Lung (tissue), 12 donors: ENCODE measurements at regions not wholly inside any gene's neighbourhood (a gene's known extent, or its start where the extent isn't known, plus 50 kb on each side); places are given as distances from the start of the nearest gene placed in this dataset. TPM values are rescaled to one million over a fixed set of nuclear protein-coding genes. Genes with fewer than 3 reads are reported as not detected.

Experiments used
- ATAC-seq: fragments of 200-7000 bp; cut with Tn5 transposase; one replicate; pipeline ENCODE4 v1.9.1; 2020; ENCODE audit warnings: moderate number of reproducible peaks; ENCODE audit not compliant: insufficient read depth, low FRiP score
- DNase-seq, 3 donors: peaks; one replicate each; pipeline ENCODE4 v3.0.0-alpha.2; 2013 to 2017
- H3K27ac ChIP-seq, 2 donors: one replicate each; pipeline ENCODE4 v1.5.1; 2013; ENCODE audit warnings: mild to moderate bottlenecking in 2 of 2, moderate library complexity in 2 of 2, control low read depth in 1 of 2, inconsistent platforms in 1 of 2, low read depth in 1 of 2, low read length in 1 of 2
- H3K27me3 ChIP-seq, 3 donors: one replicate each; pipeline ENCODE4 v1.5.1; 2013; ENCODE audit warnings: low read length in 2 of 3; ENCODE audit not compliant: control insufficient read depth in 3 of 3, insufficient read depth in 3 of 3
- H3K36me3 ChIP-seq, 4 donors: one replicate each; pipeline ENCODE4 v1.5.1; 2013; ENCODE audit warnings: low read length in 4 of 4, mild to moderate bottlenecking in 1 of 4, moderate library complexity in 1 of 4; ENCODE audit not compliant: control insufficient read depth in 4 of 4, insufficient read depth in 4 of 4
- H3K4me1 ChIP-seq, 5 donors: one replicate each; pipeline ENCODE4 v1.5.1; 2013; ENCODE audit warnings: low read length in 5 of 5, mild to moderate bottlenecking in 2 of 5, moderate library complexity in 1 of 5; ENCODE audit not compliant: control insufficient read depth in 5 of 5, insufficient read depth in 5 of 5
- H3K4me3 ChIP-seq: one replicate; pipeline ENCODE4 v1.5.1; 2013; ENCODE audit warnings: mild to moderate bottlenecking, control low read depth, moderate library complexity
- H3K9ac ChIP-seq, 2 donors: one replicate each; pipeline ENCODE4 v1.5.1; 2013; ENCODE audit warnings: low read length in 2 of 2, control low read depth in 1 of 2; ENCODE audit not compliant: insufficient read depth in 1 of 2
- H3K9me3 ChIP-seq, 4 donors: one replicate each; pipeline ENCODE4 v1.5.1; 2013; ENCODE audit warnings: low read length in 3 of 4, mild to moderate bottlenecking in 1 of 4, moderate library complexity in 1 of 4; ENCODE audit not compliant: control insufficient read depth in 4 of 4, insufficient read depth in 3 of 4
- CTCF ChIP-seq: IDR thresholded peaks from 2 replicates; pipeline ENCODE4 v1.5.1; 2012; ENCODE audit warnings: mild to moderate bottlenecking; ENCODE audit errors: control extremely low read depth, extremely low read depth
- WGBS, 2 donors: extraction: QIAGEN DNeasy Blood & Tissue Kit; methylation state at CpG; one replicate each; pipeline ENCODE4 v1.1.7; 2013; 5-methylcytosine and 5-hydroxymethylcytosine counted together
- small RNA-seq: library from RNA; depleted of rRNA; stranded (forward); fragments of <200 nt; gene quantifications from one replicate; pipeline ENCODE3, GENCODE V24; 2014; ENCODE audit warnings: low replicate concordance
- donor health status: control.
- donor health status: control.
- donor health status: Bipolar disorder and iron deficiency.
- donor health status: healthy.
- donor health status: DM: yes; HTN: yes; CAD: no.

- Histone ChIP-seq H3K27me3 (no peaks in the 10 kb centered on the region), H3K9ac (no peak overlapping the region), H3K4me3 (no peak overlapping the region), H3K4me1 (peaks cover 0 to 4% (median 0%) of the 10 kb centered on the region in 5 donors), H3K9me3 (peaks cover 0 to 2% (median 0%) of the 10 kb centered on the region in 4 donors), H3K36me3 (no peaks in the 10 kb centered on the region), H3K27ac (no peak overlapping the region)
- 48 to 88% methylated on average over 2 of the region's 2 CpGs for WGBS, 2 donors
- DNase-seq: no peak
- TF ChIP-seq CTCF: no peak
- ATAC-seq: no peak
These were observed 55.3 kb upstream of the AK4 start for GRCh38 chr1:65092691-65093090.

GRCh38 chr1:65097076-65097475, 50.9 kb upstream of the AK4 start:
- TF ChIP-seq CTCF: no peak
- no peak overlapping the region for H3K9ac ChIP-seq
- ATAC-seq: no peak
- H3K4me1 ChIP-seq: no peaks in the 10 kb centered on the region
- no peaks in the 10 kb centered on the region for H3K27me3 ChIP-seq
- WGBS, 2 donors: 62 to 87% methylated on average over 2 of the region's 2 CpGs
- H3K27ac ChIP-seq: no peak overlapping the region
- peaks cover 0 to 7% (median 1%) of the 10 kb centered on the region in 4 donors for H3K9me3 ChIP-seq
- no peak for DNase-seq
- no peak overlapping the region for H3K4me3 ChIP-seq
- no peaks in the 10 kb centered on the region for H3K36me3 ChIP-seq

Small RNA genes lying in the stretch of these regions (small RNA-seq; reads per million reads assigned to genes)
- gene MIR101-1: 1.2 reads per million, percentile 85 among the genes with 10 or more reads in this experiment
- not detected for gene MIR3671
- not detected for gene MRPS21P1
- not detected for gene RNU6-1176P
